ENCODE measurements at regions not wholly inside any gene's neighbourhood (a gene's known extent, or its start where the extent isn't known, plus 50 kb on each side); places are given as distances from the start of the nearest gene placed in this dataset.

GRCh38 chr11:104830080-104830479, 68.2 kb downstream of the CASP12 start:
- TF ChIP-seq POLR2A (IDR thresholded peaks at IDR 0.05), result no peak
- no peak for TF ChIP-seq POLR2AphosphoS5 (IDR thresholded peaks at IDR 0.05)

Measured in stomach (tissue), 4 donors.